Mucosa of rectum (tissue), 2 donors: ENCODE measurements at regions not wholly inside any gene's neighbourhood (a gene's known extent, or its start where the extent isn't known, plus 50 kb on each side); places are given as distances from the start of the nearest gene placed in this dataset.

Source experiments
- H3K27ac ChIP-seq, 2 donors: one replicate each; pipeline ENCODE4 v1.7.0; 2013; ENCODE audit warnings: inconsistent platforms in 2 of 2, low read depth in 2 of 2, low read length in 2 of 2
- H3K27me3 ChIP-seq, 2 donors: one replicate each; pipeline ENCODE4 v1.7.0; 2013; ENCODE audit warnings: low read length in 2 of 2; ENCODE audit not compliant: control insufficient read depth in 2 of 2, insufficient read depth in 2 of 2
- H3K36me3 ChIP-seq, 2 donors: one replicate each; pipeline ENCODE4 v1.7.0; 2013; ENCODE audit warnings: low read length in 2 of 2; ENCODE audit not compliant: control insufficient read depth in 2 of 2, insufficient read depth in 2 of 2
- H3K4me1 ChIP-seq, 2 donors: one replicate each; pipeline ENCODE4 v1.7.0; 2013; ENCODE audit warnings: low read length in 2 of 2, mild to moderate bottlenecking in 1 of 2; ENCODE audit not compliant: control insufficient read depth in 2 of 2, insufficient read depth in 2 of 2
- H3K4me3 ChIP-seq, 2 donors: one replicate each; pipeline ENCODE4 v1.7.0; 2013; ENCODE audit warnings: low read length in 2 of 2
- H3K9ac ChIP-seq, 2 donors: one replicate each; pipeline ENCODE4 v1.7.0; 2013; ENCODE audit warnings: low read length in 2 of 2, low read depth in 1 of 2, mild to moderate bottlenecking in 1 of 2
- H3K9me3 ChIP-seq, 2 donors: one replicate each; pipeline ENCODE4 v1.7.0; 2013; ENCODE audit warnings: low read length in 2 of 2; ENCODE audit not compliant: control insufficient read depth in 2 of 2
- donor health status: healthy.
- donor health status: Normal muscosa, but diverticular disease.

- Histone ChIP-seq H3K36me3 (no peaks in the 10 kb centered on the region), H3K27ac (peak overlapping the region in 1 of 2 donors; percentile 12), H3K4me3 (no peak overlapping the region), H3K9me3 (no peaks in the 10 kb centered on the region), H3K27me3 (no peaks in the 10 kb centered on the region), H3K9ac (peak overlapping the region in 1 of 2 donors; percentile 2), H3K4me1 (no peaks in the 10 kb centered on the region)
These were observed 72.3 kb upstream of the PRNP start for GRCh38 chr20:4613718-4614620.

GRCh38 chr20:4613184-4613583 is 73.1 kb upstream of the PRNP start:
- Histone ChIP-seq H3K4me1 (no peaks in the 10 kb centered on the region), H3K27me3 (no peaks in the 10 kb centered on the region), H3K9ac (no peak overlapping the region), H3K27ac (no peak overlapping the region), H3K36me3 (no peaks in the 10 kb centered on the region), H3K4me3 (no peak overlapping the region), H3K9me3 (no peaks in the 10 kb centered on the region)

GRCh38 chr20:4610871-4611270 is 75.4 kb upstream of the PRNP start:
- Histone ChIP-seq H3K9ac (no peak overlapping the region), H3K27me3 (peaks cover 0 to 2% of the 10 kb centered on the region in 2 donors), H3K27ac (no peak overlapping the region), H3K4me3 (no peak overlapping the region), H3K36me3 (no peaks in the 10 kb centered on the region), H3K4me1 (no peaks in the 10 kb centered on the region), H3K9me3 (no peaks in the 10 kb centered on the region)

GRCh38 chr20:4609511-4609910 is 76.7 kb upstream of the PRNP start:
- no peak overlapping the region for H3K27ac ChIP-seq
- no peaks in the 10 kb centered on the region for H3K4me1 ChIP-seq
- H3K9me3 ChIP-seq = no peaks in the 10 kb centered on the region
- no peak overlapping the region for H3K4me3 ChIP-seq
- no peak overlapping the region for H3K9ac ChIP-seq
- H3K36me3 ChIP-seq = no peaks in the 10 kb centered on the region
- H3K27me3 ChIP-seq = peaks cover 0 to 4% of the 10 kb centered on the region in 2 donors

- no peak overlapping the region for H3K4me3 ChIP-seq
- H3K9ac ChIP-seq = no peak overlapping the region
- H3K27me3 ChIP-seq = peaks cover 0 to 4% of the 10 kb centered on the region in 2 donors
- H3K9me3 ChIP-seq = no peaks in the 10 kb centered on the region
- no peaks in the 10 kb centered on the region for H3K36me3 ChIP-seq
- no peaks in the 10 kb centered on the region for H3K4me1 ChIP-seq
- no peak overlapping the region for H3K27ac ChIP-seq
These were observed 77.4 kb upstream of the PRNP start for GRCh38 chr20:4608861-4609260.

GRCh38 chr20:4607287-4607713 is 79.0 kb upstream of the PRNP start:
- Histone ChIP-seq H3K4me3 (no peak overlapping the region), H3K9ac (no peak overlapping the region), H3K36me3 (no peaks in the 10 kb centered on the region), H3K4me1 (no peaks in the 10 kb centered on the region), H3K27me3 (peaks cover 4 to 10% of the 10 kb centered on the region in 2 donors), H3K9me3 (no peaks in the 10 kb centered on the region), H3K27ac (no peak overlapping the region)

- Histone ChIP-seq H3K4me1 (no peaks in the 10 kb centered on the region), H3K27ac (no peak overlapping the region), H3K9me3 (no peaks in the 10 kb centered on the region), H3K27me3 (peaks cover 7 to 10% of the 10 kb centered on the region in 2 donors), H3K4me3 (no peak overlapping the region), H3K36me3 (no peaks in the 10 kb centered on the region), H3K9ac (no peak overlapping the region)
These were observed 80.2 kb upstream of the PRNP start for GRCh38 chr20:4606051-4606450.

- Histone ChIP-seq H3K4me1 (no peaks in the 10 kb centered on the region), H3K9me3 (no peaks in the 10 kb centered on the region), H3K9ac (no peak overlapping the region), H3K36me3 (no peaks in the 10 kb centered on the region), H3K27ac (no peak overlapping the region), H3K27me3 (peaks cover 7 to 13% of the 10 kb centered on the region in 2 donors), H3K4me3 (no peak overlapping the region)
These were observed 81.1 kb upstream of the PRNP start for GRCh38 chr20:4605166-4605565.

GRCh38 chr20:4604580-4604979 is 81.7 kb upstream of the PRNP start:
- no peak overlapping the region for H3K9ac ChIP-seq
- H3K27ac ChIP-seq = no peak overlapping the region
- H3K4me3 ChIP-seq = no peak overlapping the region
- no peaks in the 10 kb centered on the region for H3K9me3 ChIP-seq
- H3K4me1 ChIP-seq = no peaks in the 10 kb centered on the region
- no peaks in the 10 kb centered on the region for H3K36me3 ChIP-seq
- H3K27me3 ChIP-seq = peaks cover 7 to 13% of the 10 kb centered on the region in 2 donors

GRCh38 chr20:4603724-4604123 is 82.5 kb upstream of the PRNP start:
- Histone ChIP-seq H3K9ac (no peak overlapping the region), H3K4me1 (no peaks in the 10 kb centered on the region), H3K36me3 (no peaks in the 10 kb centered on the region), H3K27ac (no peak overlapping the region), H3K27me3 (peaks cover 7 to 13% of the 10 kb centered on the region in 2 donors), H3K9me3 (no peaks in the 10 kb centered on the region), H3K4me3 (no peak overlapping the region)
